Stomach (tissue), 4 donors: ENCODE measurements at regions not wholly inside any gene's neighbourhood (a gene's known extent, or its start where the extent isn't known, plus 50 kb on each side); places are given as distances from the start of the nearest gene placed in this dataset.
A peak's percentile ranks its signal among the peaks of the same experiment; 100 is the strongest.

Experiments used
- CTCF ChIP-seq, 7 experiments: fragments of 450-650 bp in 4 of 7; fragments of 200-600 bp in 3 of 7; sonication (generic) in 3 of 7; IDR thresholded peaks; one replicate each; pipeline ENCODE4 v1.5.1; 2016 to 2019; ENCODE audit warnings: antibody characterized with exemption in 7 of 7, control low read depth in 2 of 7, mild to moderate bottlenecking in 1 of 7
- POLR2A ChIP-seq, 4 donors: fragments of 450-650 bp; IDR thresholded peaks; one replicate each; pipeline ENCODE4 v1.6.1; 2016; ENCODE audit warnings: antibody characterized with exemption in 4 of 4, control low read depth in 2 of 4, mild to moderate bottlenecking in 1 of 4, moderate library complexity in 1 of 4
- POLR2AphosphoS5 ChIP-seq, 3 donors: sonication (generic); formaldehyde crosslinking; IDR thresholded peaks; one replicate each; pipeline ENCODE4 v1.6.1; 2016; ENCODE audit warnings: antibody characterized with exemption in 3 of 3

- TF ChIP-seq CTCF (IDR thresholded peaks at IDR 0.05) (peak in 1 of 7 experiments; percentile 20), POLR2A (IDR thresholded peaks at IDR 0.05) (no peak), POLR2AphosphoS5 (IDR thresholded peaks at IDR 0.05) (no peak)
These were observed 1695.3 kb downstream of the BRINP3 start for GRCh38 chr1:188782220-188782841.
